ENCODE measurements at regions not wholly inside any gene's neighbourhood (a gene's known extent, or its start where the extent isn't known, plus 50 kb on each side); places are given as distances from the start of the nearest gene placed in this dataset.
"Not testable (repeated sequence)": the region's sequence is repeated elsewhere in the genome, so short reads cannot be mapped to it uniquely, and the experiment has no call there.

DNA sequence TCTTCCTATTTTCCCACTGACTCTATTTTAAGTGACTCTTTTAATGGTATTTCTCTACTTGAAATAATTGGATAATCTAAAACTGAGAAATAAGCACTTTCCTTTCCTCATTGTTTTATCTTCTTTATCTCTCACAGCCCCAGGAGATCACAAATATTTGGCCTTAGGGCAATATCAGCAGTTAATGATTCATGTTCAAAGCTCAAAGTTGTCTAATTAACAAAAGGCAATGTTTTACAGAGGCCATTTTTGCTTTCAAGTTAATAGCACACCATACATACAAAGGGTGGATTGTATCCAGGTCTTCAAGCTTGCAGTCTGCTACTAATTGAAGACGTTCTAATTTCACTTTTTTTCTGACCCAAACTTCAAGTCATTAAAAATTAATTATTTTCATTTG, 120.1 kb downstream of the LRRN1 start:
- no peak for DNase-seq
- no peak for TF ChIP-seq EP300 (IDR thresholded peaks at IDR 0.05; ENCODE audit: low read depth)
- TF ChIP-seq POLR2A (IDR thresholded peaks at IDR 0.05), result no peak
- TF ChIP-seq POLR2AphosphoS5 (IDR thresholded peaks at IDR 0.05), result no peak
- TF ChIP-seq, protein P1, sequence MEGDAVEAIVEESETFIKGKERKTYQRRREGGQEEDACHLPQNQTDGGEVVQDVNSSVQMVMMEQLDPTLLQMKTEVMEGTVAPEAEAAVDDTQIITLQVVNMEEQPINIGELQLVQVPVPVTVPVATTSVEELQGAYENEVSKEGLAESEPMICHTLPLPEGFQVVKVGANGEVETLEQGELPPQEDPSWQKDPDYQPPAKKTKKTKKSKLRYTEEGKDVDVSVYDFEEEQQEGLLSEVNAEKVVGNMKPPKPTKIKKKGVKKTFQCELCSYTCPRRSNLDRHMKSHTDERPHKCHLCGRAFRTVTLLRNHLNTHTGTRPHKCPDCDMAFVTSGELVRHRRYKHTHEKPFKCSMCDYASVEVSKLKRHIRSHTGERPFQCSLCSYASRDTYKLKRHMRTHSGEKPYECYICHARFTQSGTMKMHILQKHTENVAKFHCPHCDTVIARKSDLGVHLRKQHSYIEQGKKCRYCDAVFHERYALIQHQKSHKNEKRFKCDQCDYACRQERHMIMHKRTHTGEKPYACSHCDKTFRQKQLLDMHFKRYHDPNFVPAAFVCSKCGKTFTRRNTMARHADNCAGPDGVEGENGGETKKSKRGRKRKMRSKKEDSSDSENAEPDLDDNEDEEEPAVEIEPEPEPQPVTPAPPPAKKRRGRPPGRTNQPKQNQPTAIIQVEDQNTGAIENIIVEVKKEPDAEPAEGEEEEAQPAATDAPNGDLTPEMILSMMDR (IDR thresholded peaks at IDR 0.05), result no peak
- in situ Hi-C loops (cut with MboI; ENCODE audit: low pct_ligation_motif_present in 1 of 4, low pct_unique_long_range_greater_than_20kb in 1 of 4, low sequenced_read_pairs in 3 of 4) (no loop called here), intact Hi-C loops (cut with DNase I; ENCODE audit: low total_unique reads) (no loop called here)
- Histone ChIP-seq H3K4me3 (no peak overlapping the region), H3K27me3 (no peaks in the 10 kb centered on the region), H3K36me3 (no peaks in the 10 kb centered on the region), H3K9me3 (no peaks in the 10 kb centered on the region), H3K27ac (no peak overlapping the region), H3K4me1 (no peaks in the 10 kb centered on the region)
- WGBS, 2 donors (ENCODE audit: low coverage in 1 of 2), result 41 to 50% methylated on average over 1 of the region's 1 CpG

- intact Hi-C loops (cut with DNase I; ENCODE audit: low total_unique reads) (no loop called here), in situ Hi-C loops (cut with MboI; ENCODE audit: low pct_ligation_motif_present in 1 of 4, low pct_unique_long_range_greater_than_20kb in 1 of 4, low sequenced_read_pairs in 3 of 4) (no loop called here)
- no peak overlapping the region for H3K4me3 ChIP-seq
- TF ChIP-seq, protein P1 (IDR thresholded peaks at IDR 0.05), result no peak
- no peak for TF ChIP-seq POLR2AphosphoS5 (IDR thresholded peaks at IDR 0.05)
- TF ChIP-seq EP300 (IDR thresholded peaks at IDR 0.05; ENCODE audit: low read depth), result no peak
- no peak for TF ChIP-seq POLR2A (IDR thresholded peaks at IDR 0.05)
- no peaks in the 10 kb centered on the region for H3K9me3 ChIP-seq
- whole genome bisulfite sequencing, 2 donors (ENCODE audit: low coverage in 1 of 2), result 87 to 100% methylated on average over 1 of the region's 1 CpG
- H3K27me3 ChIP-seq, result no peaks in the 10 kb centered on the region
- no peaks in the 10 kb centered on the region for H3K36me3 ChIP-seq
- no peaks in the 10 kb centered on the region for H3K4me1 ChIP-seq
- H3K27ac ChIP-seq, result no peak overlapping the region
- no peak for DNase-seq
These were observed 124.4 kb downstream of the LRRN1 start for GRCh38 chr3:3923619-3924018.

GRCh38 chr3:3927198-3927597, 128.0 kb downstream of the LRRN1 start:
- no peaks in the 10 kb centered on the region for H3K4me1 ChIP-seq
- peaks cover 0 to 6% of the 10 kb centered on the region in 2 donors for H3K9me3 ChIP-seq
- DNase-seq, result no peak
- no peak overlapping the region for H3K27ac ChIP-seq
- no peak for TF ChIP-seq EP300 (IDR thresholded peaks at IDR 0.05; ENCODE audit: low read depth)
- TF ChIP-seq, protein P1 (IDR thresholded peaks at IDR 0.05), result no peak
- in situ Hi-C loops (cut with MboI; ENCODE audit: low pct_ligation_motif_present in 1 of 4, low pct_unique_long_range_greater_than_20kb in 1 of 4, low sequenced_read_pairs in 3 of 4), result no loop called here
- intact Hi-C loops (cut with DNase I; ENCODE audit: low total_unique reads), result no loop called here
- 75 to 81% methylated on average over 1 of the region's 1 CpG for whole genome bisulfite sequencing, 2 donors (ENCODE audit: low coverage in 1 of 2)
- no peaks in the 10 kb centered on the region for H3K27me3 ChIP-seq
- H3K4me3 ChIP-seq, result no peak overlapping the region
- H3K36me3 ChIP-seq, result no peaks in the 10 kb centered on the region

DNA sequence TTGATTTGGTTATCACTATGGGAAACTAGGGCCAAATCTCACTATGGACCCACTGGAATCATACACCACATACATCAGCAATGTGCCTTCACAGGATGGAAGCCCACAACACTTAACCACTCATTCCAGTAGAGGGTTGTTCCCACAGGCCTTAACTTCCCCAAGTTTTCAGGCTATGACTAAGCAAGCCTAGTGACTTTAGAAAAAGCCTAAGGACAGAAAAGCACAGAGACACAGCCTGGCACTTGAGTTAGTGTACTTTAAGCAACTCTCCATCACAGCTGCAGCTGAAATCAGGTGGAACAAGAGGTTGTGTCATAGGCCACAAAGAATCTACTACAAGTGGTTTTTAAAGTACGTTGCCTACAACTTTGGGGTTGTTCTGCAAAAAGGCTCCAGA, 128.7 kb downstream of the LRRN1 start:
- in situ Hi-C loops (cut with MboI; ENCODE audit: low pct_ligation_motif_present in 1 of 4, low pct_unique_long_range_greater_than_20kb in 1 of 4, low sequenced_read_pairs in 3 of 4), result no loop called here
- TF ChIP-seq POLR2A (IDR thresholded peaks at IDR 0.05), result no peak
- no peak for TF ChIP-seq POLR2AphosphoS5 (IDR thresholded peaks at IDR 0.05)
- TF ChIP-seq, protein P1 (IDR thresholded peaks at IDR 0.05), result no peak
- TF ChIP-seq EP300 (IDR thresholded peaks at IDR 0.05; ENCODE audit: low read depth), result no peak
- intact Hi-C loops (cut with DNase I; ENCODE audit: low total_unique reads), result no loop called here
- H3K36me3 ChIP-seq, result no peaks in the 10 kb centered on the region
- DNase-seq, result no peak
- no peak overlapping the region for H3K4me3 ChIP-seq
- H3K27ac ChIP-seq, result no peak overlapping the region
- H3K27me3 ChIP-seq, result no peaks in the 10 kb centered on the region
- 67 to 88% methylated on average over 1 of the region's 1 CpG for WGBS, 2 donors (ENCODE audit: low coverage in 1 of 2)
- H3K4me1 ChIP-seq, result no peaks in the 10 kb centered on the region
- H3K9me3 ChIP-seq, result peaks cover 0 to 6% of the 10 kb centered on the region in 2 donors

GRCh38 chr3:3941380-3941779, 142.1 kb downstream of the LRRN1 start:
- WGBS, 2 donors (ENCODE audit: low coverage in 1 of 2), result 86% methylated on average over 3 of the region's 8 CpGs; no CpG with 5 or more reads in 1 of the 2 donors
- in situ Hi-C loops (cut with MboI; ENCODE audit: low pct_ligation_motif_present in 1 of 4, low pct_unique_long_range_greater_than_20kb in 1 of 4, low sequenced_read_pairs in 3 of 4); H3K4me3 ChIP-seq; DNase-seq; H3K9me3 ChIP-seq; H3K27ac ChIP-seq; H3K4me1 ChIP-seq; H3K36me3 ChIP-seq; H3K27me3 ChIP-seq: not testable (repeated sequence)
- intact Hi-C loops (cut with DNase I; ENCODE audit: low total_unique reads), result loop anchor here (2.0 kb wide), 1 partner anchor 67 kb away; no protein-coding TSS in a partner anchor

Measured in transverse colon (tissue), 4 donors.